Mesenchymal stem cell (in vitro differentiated cells and primary cell): ENCODE measurements at regions not wholly inside any gene's neighbourhood (a gene's known extent, or its start where the extent isn't known, plus 50 kb on each side); places are given as distances from the start of the nearest gene placed in this dataset.

Experiments
- DNase-seq: peaks from one replicate; pipeline ENCODE4 v3.0.0-alpha.2; 2013
- H2AFZ ChIP-seq: one replicate; pipeline ENCODE4 v1.6.1; 2013; ENCODE audit warnings: low read depth, mild to moderate bottlenecking, control low read depth, inconsistent platforms, low read length, moderate library complexity
- H2AK5ac ChIP-seq: 2 replicates; pipeline ENCODE4 v1.6.1; 2013; ENCODE audit warnings: low read length, moderate library complexity, mild to moderate bottlenecking, inconsistent platforms; ENCODE audit not compliant: severe bottlenecking
- H2BK120ac ChIP-seq: one replicate; pipeline ENCODE4 v1.6.1; 2013; ENCODE audit warnings: low read depth, mild to moderate bottlenecking, inconsistent platforms, low read length, moderate library complexity
- H2BK12ac ChIP-seq, 2 experiments: one replicate each; pipeline ENCODE4 v1.6.1; 2013; ENCODE audit warnings: inconsistent platforms in 2 of 2, low read length in 2 of 2, mild to moderate bottlenecking in 2 of 2, moderate library complexity in 2 of 2, control low read depth in 1 of 2
- H2BK15ac ChIP-seq: one replicate; pipeline ENCODE4 v1.6.1; 2013; ENCODE audit warnings: mild to moderate bottlenecking, low read depth, inconsistent platforms; ENCODE audit not compliant: poor library complexity, severe bottlenecking
- H2BK5ac ChIP-seq: 2 replicates; pipeline ENCODE4 v1.6.1; 2013; ENCODE audit warnings: low read depth, mild to moderate bottlenecking, low read length, control low read depth, inconsistent platforms; ENCODE audit not compliant: poor library complexity, severe bottlenecking
- H3K14ac ChIP-seq, 2 experiments: one replicate each; pipeline ENCODE4 v1.6.1; 2013; ENCODE audit warnings: inconsistent platforms in 2 of 2, low read length in 2 of 2, control low read depth in 1 of 2, mild to moderate bottlenecking in 1 of 2, moderate library complexity in 1 of 2
- H3K18ac ChIP-seq, 2 experiments: one replicate each; pipeline ENCODE4 v1.6.1; 2013; ENCODE audit warnings: inconsistent platforms in 2 of 2, low read length in 2 of 2, control low read depth in 1 of 2, low read depth in 1 of 2, mild to moderate bottlenecking in 1 of 2
- H3K23ac ChIP-seq, 2 experiments: one replicate each; pipeline ENCODE4 v1.6.1; 2013; ENCODE audit warnings: inconsistent platforms in 2 of 2, low read length in 2 of 2, mild to moderate bottlenecking in 2 of 2, moderate library complexity in 2 of 2, control low read depth in 1 of 2
- H3K27ac ChIP-seq: 2 replicates; pipeline ENCODE4 v1.5.1; 2013; ENCODE audit warnings: mild to moderate bottlenecking, moderate library complexity, low read length, control low read depth, inconsistent platforms; ENCODE audit not compliant: poor library complexity, severe bottlenecking
- H3K27me3 ChIP-seq, 2 experiments: 2 replicates each; pipeline versions ENCODE4 v1.6.1 to v1.7.0; 2013; ENCODE audit warnings: low read length in 2 of 2, mild to moderate bottlenecking in 2 of 2, moderate library complexity in 2 of 2, control low read depth in 1 of 2, inconsistent platforms in 1 of 2; ENCODE audit not compliant: control insufficient read depth in 1 of 2, insufficient read depth in 1 of 2
- H3K36me3 ChIP-seq, 2 experiments: 2 replicates each; pipeline versions ENCODE4 v1.6.1 to v1.7.0; 2013; ENCODE audit warnings: low read length in 2 of 2, control low read depth in 1 of 2, inconsistent platforms in 1 of 2, low read depth in 1 of 2, mild to moderate bottlenecking in 1 of 2; ENCODE audit not compliant: insufficient read depth in 2 of 2, control insufficient read depth in 1 of 2
- H3K4ac ChIP-seq, 2 experiments: one replicate each; pipeline ENCODE4 v1.6.1; 2013; ENCODE audit warnings: inconsistent platforms in 2 of 2, low read length in 2 of 2, mild to moderate bottlenecking in 2 of 2, moderate library complexity in 2 of 2, control low read depth in 1 of 2, low read depth in 1 of 2
- H3K4me1 ChIP-seq: 2 replicates; pipeline ENCODE4 v1.6.1; 2013; ENCODE audit warnings: low read depth, low read length, control low read depth; ENCODE audit not compliant: control insufficient read depth, insufficient read depth
- H3K4me2 ChIP-seq: 2 replicates; pipeline ENCODE4 v1.6.1; 2013; ENCODE audit warnings: low read length, mild to moderate bottlenecking, inconsistent platforms; ENCODE audit not compliant: poor library complexity, severe bottlenecking
- H3K4me3 ChIP-seq, 2 experiments: 2 replicates each; pipeline versions ENCODE4 v1.5.1 to v1.7.0; 2013; ENCODE audit warnings: low read length in 2 of 2, mild to moderate bottlenecking in 2 of 2, control low read depth in 1 of 2, low read depth in 1 of 2; ENCODE audit not compliant: insufficient read depth in 1 of 2
- H3K79me1 ChIP-seq: replicated peaks from 2 replicates; pipeline ENCODE4 v1.6.1; 2013; ENCODE audit warnings: mild to moderate bottlenecking, control low read depth, low read length, inconsistent platforms; ENCODE audit not compliant: poor library complexity, severe bottlenecking
- H3K9ac ChIP-seq: 2 replicates; pipeline ENCODE4 v1.7.0; 2013; ENCODE audit warnings: mild to moderate bottlenecking, low read length, moderate library complexity
- H3K9me3 ChIP-seq: 2 replicates; pipeline ENCODE4 v1.7.0; 2013; ENCODE audit warnings: mild to moderate bottlenecking, low read length; ENCODE audit not compliant: control insufficient read depth
- H4K8ac ChIP-seq: one replicate; pipeline ENCODE4 v1.6.1; 2013; ENCODE audit warnings: inconsistent platforms, mild to moderate bottlenecking, low read length, moderate library complexity
- H4K91ac ChIP-seq: one replicate; pipeline ENCODE4 v1.6.1; 2013; ENCODE audit warnings: mild to moderate bottlenecking, low read length, inconsistent platforms
- WGBS: methylation state at CpG from one replicate; pipeline ENCODE4 v1.1.7; 2013; ENCODE audit warnings: mixed read lengths; 5-methylcytosine and 5-hydroxymethylcytosine counted together

DNA sequence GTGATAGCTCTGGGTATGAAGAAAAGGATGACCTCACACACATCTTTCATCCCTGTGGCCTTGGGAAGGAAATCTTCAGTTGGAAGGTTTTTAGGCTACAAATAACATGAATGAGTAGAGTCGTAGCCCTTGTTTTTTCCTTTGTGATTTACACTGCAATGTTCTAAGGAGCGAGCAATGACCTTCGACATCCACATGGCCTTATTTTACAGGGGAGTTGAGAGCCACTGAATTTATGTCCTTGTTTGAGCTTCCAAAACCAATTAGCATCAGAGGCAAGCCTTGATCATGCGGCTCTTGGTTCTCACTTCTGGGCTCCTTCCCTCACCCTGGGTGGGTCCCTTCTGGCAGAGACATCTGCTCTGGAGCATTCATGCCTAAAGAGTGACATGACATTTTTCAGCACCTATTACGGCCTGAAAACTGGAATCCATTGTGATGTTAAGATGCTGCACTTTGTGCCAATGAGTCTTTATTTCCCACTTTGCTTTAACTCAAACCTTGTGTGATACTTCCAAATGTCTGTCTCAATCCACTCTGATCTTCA lies 70.5 kb upstream of the RUNX1 start:
- no peak overlapping the region for H3K4me3 ChIP-seq
- H4K8ac ChIP-seq = no peak overlapping the region
- 89% methylated on average over 5 of the region's 5 CpGs for WGBS
- no peaks in the 10 kb centered on the region for H3K79me1 ChIP-seq
- H3K4ac ChIP-seq = no peak overlapping the region
- no peak overlapping the region for H2BK15ac ChIP-seq
- no peak overlapping the region for H2AFZ ChIP-seq
- H3K9me3 ChIP-seq = no peaks in the 10 kb centered on the region
- no peak overlapping the region for H3K9ac ChIP-seq
- H3K14ac ChIP-seq = no peak overlapping the region
- H3K4me1 ChIP-seq = no peaks in the 10 kb centered on the region
- no peak overlapping the region for H2BK12ac ChIP-seq
- no peak overlapping the region for H2AK5ac ChIP-seq
- DNase-seq = no peak
- no peak overlapping the region for H4K91ac ChIP-seq
- no peak overlapping the region for H3K18ac ChIP-seq
- H3K36me3 ChIP-seq = no peaks in the 10 kb centered on the region
- H2BK120ac ChIP-seq = no peak overlapping the region
- no peak overlapping the region for H3K4me2 ChIP-seq
- H2BK5ac ChIP-seq = no peak overlapping the region
- H3K23ac ChIP-seq = no peak overlapping the region
- H3K27ac ChIP-seq = no peak overlapping the region
- no peaks in the 10 kb centered on the region for H3K27me3 ChIP-seq

DNA sequence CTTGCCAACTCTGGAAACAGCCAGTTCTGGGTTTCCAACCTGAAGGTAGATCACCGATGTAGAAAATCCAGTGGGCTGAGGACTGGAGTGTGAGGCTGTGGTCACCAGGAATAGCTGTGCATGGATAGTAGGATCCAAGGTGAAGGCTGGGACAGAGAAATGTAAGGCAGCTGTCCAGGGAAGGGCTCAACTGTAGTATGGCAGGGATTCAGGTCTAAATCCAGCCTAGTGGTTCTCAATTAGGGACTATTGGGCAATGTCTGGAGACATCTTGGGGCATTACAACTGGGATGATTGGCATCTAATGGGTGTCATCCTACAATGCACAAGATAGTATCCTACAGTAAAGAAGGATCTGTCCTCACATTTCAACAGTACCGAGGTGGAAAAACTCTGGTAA lies 67.7 kb upstream of the RUNX1 start:
- Histone ChIP-seq H3K79me1 (no peaks in the 10 kb centered on the region), H3K9me3 (no peaks in the 10 kb centered on the region), H3K36me3 (no peaks in the 10 kb centered on the region), H3K4me3 (no peak overlapping the region), H3K23ac (no peak overlapping the region), H3K27me3 (no peaks in the 10 kb centered on the region), H3K27ac (no peak overlapping the region), H2AFZ (no peak overlapping the region), H3K4me1 (no peaks in the 10 kb centered on the region), H2BK5ac (no peak overlapping the region), H3K9ac (no peak overlapping the region), H3K14ac (no peak overlapping the region), H3K4me2 (no peak overlapping the region), H3K4ac (no peak overlapping the region), H4K91ac (no peak overlapping the region), H2BK15ac (no peak overlapping the region), H2AK5ac (no peak overlapping the region), H2BK120ac (no peak overlapping the region), H4K8ac (no peak overlapping the region), H2BK12ac (no peak overlapping the region), H3K18ac (no peak overlapping the region)
- DNase-seq = no peak
- WGBS = 96% methylated on average over 2 of the region's 2 CpGs

DNA sequence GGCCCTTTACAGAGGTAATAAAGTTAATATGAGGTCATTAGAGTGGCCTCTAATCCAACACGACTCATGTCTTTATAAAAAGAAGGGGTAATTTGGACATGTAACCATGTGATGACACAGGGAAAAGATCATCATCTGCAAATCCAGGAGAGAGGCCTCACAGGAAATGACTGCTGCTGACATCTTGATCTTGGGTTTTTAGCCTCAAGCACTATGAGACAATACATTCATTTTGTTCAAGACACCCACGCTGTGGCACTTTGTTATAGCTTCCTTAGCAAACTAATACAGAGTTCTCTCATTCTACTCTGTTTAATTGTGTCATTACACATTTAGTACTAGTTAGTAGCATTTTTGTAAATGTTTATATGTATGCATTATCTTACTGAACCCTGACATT lies 64.0 kb upstream of the RUNX1 start:
- Histone ChIP-seq H3K18ac (no peak overlapping the region), H3K14ac (no peak overlapping the region), H3K4me1 (no peaks in the 10 kb centered on the region), H3K36me3 (no peaks in the 10 kb centered on the region), H2BK12ac (no peak overlapping the region), H2AK5ac (no peak overlapping the region), H3K9ac (no peak overlapping the region), H4K91ac (no peak overlapping the region), H2BK15ac (no peak overlapping the region), H4K8ac (no peak overlapping the region), H2BK5ac (no peak overlapping the region), H3K27ac (no peak overlapping the region), H2AFZ (no peak overlapping the region), H3K4ac (no peak overlapping the region), H3K27me3 (no peaks in the 10 kb centered on the region), H3K4me2 (no peak overlapping the region), H2BK120ac (no peak overlapping the region), H3K9me3 (peaks cover 4% of the 10 kb centered on the region), H3K79me1 (no peaks in the 10 kb centered on the region), H3K23ac (no peak overlapping the region), H3K4me3 (no peak overlapping the region)
- peak; percentile 41 for DNase-seq
- WGBS = no CpG with 5 or more reads among the region's 2 CpGs

DNA sequence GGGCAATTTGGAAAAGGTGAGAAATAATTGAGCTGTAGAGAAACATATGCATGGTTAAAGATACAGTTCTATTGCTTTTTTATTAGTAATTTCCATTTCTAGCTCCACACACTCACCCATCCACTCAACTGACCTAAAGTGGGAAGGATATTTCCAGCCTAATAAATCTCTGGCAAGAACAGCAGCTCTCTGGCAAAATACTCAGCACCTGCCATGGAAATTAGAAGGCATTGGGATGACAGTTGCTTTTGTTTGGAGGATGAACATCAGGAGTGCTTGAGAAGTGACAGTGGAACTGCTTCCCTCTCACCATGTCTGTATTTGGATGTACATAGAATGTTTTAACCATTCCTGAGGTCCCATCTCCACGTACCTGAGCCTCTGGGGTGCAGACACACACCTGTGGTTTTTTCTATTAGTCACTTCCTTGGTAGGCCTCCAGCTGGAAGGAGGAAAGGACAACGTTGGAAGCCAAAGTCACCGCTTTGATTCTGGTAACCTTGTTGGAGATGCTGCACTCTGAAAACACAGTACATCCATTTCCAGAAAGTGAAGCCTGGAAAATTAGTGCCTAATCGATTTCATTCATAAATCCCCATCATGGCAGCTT lies 62.3 kb upstream of the RUNX1 start:
- Histone ChIP-seq H2BK12ac (peak overlapping the region in 1 of 2 experiments; percentile 56), H3K4me1 (no peaks in the 10 kb centered on the region), H2BK5ac (no peak overlapping the region), H3K18ac (no peak overlapping the region), H3K4me2 (no peak overlapping the region), H3K36me3 (no peaks in the 10 kb centered on the region), H3K4me3 (no peak overlapping the region), H3K9ac (no peak overlapping the region), H2BK15ac (no peak overlapping the region), H2BK120ac (no peak overlapping the region), H3K9me3 (peaks cover 4% of the 10 kb centered on the region), H3K14ac (no peak overlapping the region), H2AK5ac (no peak overlapping the region), H3K4ac (no peak overlapping the region), H2AFZ (no peak overlapping the region), H3K27ac (no peak overlapping the region), H3K27me3 (no peaks in the 10 kb centered on the region), H4K8ac (no peak overlapping the region), H3K79me1 (no peaks in the 10 kb centered on the region), H4K91ac (no peak overlapping the region), H3K23ac (no peak overlapping the region)
- DNase-seq = no peak
- 85% methylated on average over 4 of the region's 4 CpGs for WGBS
